Fibroblast of mammary gland (primary cell): ENCODE measurements at regions not wholly inside any gene's neighbourhood (a gene's known extent, or its start where the extent isn't known, plus 50 kb on each side); places are given as distances from the start of the nearest gene placed in this dataset.

Experiments
- DNase-seq: peaks from one replicate; pipeline ENCODE4 v3.0.0-alpha.2; 2010; ENCODE audit warnings: low read depth
- H3K4me3 ChIP-seq: 2 replicates; pipeline ENCODE4 v1.5.1; 2011; ENCODE audit warnings: low read depth, mild to moderate bottlenecking, low read length, moderate library complexity; ENCODE audit not compliant: control insufficient read depth
- TF ChIP-seq, protein P1 (sequence below): conservative IDR thresholded peaks from 2 replicates; pipeline ENCODE4 v1.5.1; 2011; ENCODE audit warnings: low read depth, low read length, inconsistent platforms; ENCODE audit not compliant: control insufficient read depth, insufficient read depth

DNA sequence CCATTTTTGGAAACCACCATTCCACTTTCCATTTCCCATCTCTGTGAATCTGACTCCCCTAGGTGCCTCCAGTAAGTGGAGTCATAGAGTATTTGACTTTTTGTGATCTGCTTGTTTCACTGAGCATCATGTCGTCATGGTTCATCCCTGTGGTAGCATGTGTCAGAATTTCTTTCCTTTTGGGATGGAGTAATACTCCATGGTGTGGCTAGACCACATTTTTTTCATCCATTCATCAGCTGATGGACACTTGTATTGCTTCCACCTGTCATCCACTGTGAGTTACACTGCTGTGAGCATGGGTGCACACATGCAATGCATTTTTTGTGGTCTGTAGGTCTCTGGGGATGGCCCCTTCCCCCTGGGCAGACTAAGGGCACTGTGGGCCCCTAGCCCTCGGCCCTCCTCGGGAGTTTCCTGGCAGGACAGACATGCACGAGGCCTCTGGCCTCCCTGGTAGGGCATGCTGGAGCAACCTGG, 115.9 kb downstream of the GADD45G start:
- TF ChIP-seq, protein P1, sequence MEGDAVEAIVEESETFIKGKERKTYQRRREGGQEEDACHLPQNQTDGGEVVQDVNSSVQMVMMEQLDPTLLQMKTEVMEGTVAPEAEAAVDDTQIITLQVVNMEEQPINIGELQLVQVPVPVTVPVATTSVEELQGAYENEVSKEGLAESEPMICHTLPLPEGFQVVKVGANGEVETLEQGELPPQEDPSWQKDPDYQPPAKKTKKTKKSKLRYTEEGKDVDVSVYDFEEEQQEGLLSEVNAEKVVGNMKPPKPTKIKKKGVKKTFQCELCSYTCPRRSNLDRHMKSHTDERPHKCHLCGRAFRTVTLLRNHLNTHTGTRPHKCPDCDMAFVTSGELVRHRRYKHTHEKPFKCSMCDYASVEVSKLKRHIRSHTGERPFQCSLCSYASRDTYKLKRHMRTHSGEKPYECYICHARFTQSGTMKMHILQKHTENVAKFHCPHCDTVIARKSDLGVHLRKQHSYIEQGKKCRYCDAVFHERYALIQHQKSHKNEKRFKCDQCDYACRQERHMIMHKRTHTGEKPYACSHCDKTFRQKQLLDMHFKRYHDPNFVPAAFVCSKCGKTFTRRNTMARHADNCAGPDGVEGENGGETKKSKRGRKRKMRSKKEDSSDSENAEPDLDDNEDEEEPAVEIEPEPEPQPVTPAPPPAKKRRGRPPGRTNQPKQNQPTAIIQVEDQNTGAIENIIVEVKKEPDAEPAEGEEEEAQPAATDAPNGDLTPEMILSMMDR, result no peak
- H3K4me3 ChIP-seq, result no peak overlapping the region
- DNase-seq, result no peak

DNA sequence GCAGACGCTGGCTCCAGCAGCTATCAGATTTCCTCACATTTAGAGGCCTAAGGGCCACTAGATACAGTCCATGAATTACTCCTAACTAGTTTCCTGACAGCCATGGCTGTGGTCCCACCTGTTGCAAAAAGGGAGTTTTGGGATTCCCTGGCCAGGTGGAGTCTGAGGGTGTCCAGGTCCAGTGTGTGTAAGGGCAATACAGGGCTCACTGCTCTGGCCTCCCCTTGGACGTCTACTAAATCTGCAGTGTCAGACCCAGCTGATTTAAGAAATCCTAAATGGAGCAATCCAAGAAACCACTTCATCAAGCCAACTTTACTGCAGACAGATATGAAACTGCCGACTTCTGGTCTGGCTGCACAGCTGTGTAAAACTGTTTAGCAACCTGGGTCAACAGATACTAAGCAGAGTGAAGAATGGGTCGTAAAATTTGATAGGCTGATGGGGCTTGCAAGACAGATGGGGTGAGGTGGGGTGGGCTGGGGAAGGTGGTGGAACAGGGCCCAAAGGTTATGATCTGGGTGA, 116.4 kb downstream of the GADD45G start:
- no peak overlapping the region for H3K4me3 ChIP-seq
- no peak for DNase-seq
- TF ChIP-seq, protein P1, result no peak

DNA sequence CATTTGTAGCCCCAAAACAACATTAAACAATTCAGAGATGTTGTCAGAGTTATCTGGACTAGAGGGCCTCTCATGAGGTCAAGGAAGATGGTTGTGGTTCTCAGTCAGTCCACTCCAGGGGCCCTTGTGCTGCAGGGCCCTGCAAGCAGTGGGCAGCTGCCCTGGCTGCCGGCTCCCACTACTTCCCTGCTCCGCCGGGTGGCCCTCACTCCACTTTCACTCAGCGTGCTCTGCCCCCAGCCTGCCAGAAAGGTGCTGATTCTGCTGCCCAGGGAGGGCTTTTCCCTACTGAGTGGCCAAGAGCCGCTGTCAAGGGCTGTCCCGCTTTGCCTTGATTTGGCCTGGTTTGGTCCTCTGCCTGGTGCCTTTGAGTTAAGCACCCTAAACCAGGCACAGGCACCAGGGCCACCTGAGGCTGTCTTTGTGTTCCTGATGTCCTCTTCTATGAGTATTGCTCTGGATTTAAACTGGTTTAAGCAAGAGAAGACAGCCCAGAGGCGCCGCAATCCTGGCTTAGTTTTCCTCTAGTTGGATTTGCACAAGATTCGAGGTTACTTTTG, 117.2 kb downstream of the GADD45G start:
- no peak for DNase-seq
- TF ChIP-seq, protein P1, result no peak

DNA sequence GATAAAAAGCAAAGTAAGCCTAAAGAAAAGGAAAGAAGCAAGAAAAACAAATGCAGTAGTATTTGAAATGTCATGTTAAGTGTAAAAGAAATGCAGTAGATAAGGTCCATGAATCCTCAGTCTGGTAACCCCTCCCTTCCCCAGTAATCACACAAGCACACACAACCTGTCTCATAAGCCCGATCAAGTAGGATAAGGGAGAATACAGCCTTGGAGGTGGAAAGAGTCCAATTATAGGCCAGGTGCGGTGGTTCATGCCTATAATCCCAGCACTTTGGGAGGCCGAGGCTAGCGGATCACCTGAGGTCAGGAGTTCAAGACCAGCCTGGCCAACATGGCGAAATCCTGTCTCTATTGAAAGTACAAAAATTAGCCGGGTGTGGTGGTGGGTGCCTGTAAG, 117.9 kb downstream of the GADD45G start:
- TF ChIP-seq, protein P1, result no peak
- no peak overlapping the region for H3K4me3 ChIP-seq
- DNase-seq, result no peak

More for the DNA sequence above, 117.2 kb downstream of the GADD45G start:
- H3K4me3 ChIP-seq, result no peak overlapping the region

DNA sequence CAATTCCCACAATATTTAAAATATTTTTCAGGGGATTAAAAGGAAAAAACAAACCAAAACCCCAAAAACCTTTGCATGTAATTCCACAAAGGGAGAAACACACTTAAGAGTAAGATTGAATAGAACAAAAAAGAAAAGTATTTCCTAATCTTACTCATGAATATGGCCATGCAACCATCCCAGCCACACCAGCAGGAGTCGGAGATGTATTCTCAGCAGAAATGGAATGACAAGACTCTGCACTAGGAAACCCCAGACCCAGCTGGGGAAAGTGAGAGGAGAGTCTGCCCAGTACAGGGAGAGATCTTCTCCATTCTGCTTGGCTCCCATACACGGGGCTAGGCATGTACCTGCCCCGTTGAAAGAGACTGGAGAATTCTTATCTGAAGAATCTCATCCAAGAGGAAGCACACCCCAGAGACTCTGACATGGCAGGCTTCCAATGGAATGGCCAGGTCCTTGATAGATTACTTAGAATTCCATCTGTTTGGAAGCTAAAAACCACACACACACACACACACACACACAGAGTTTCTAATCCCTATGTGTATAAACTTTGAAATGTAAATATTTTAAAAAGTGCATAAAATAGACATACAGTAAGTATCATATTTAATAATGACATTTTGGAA, 118.8 kb downstream of the GADD45G start:
- TF ChIP-seq, protein P1, result no peak
- DNase-seq, result no peak
- H3K4me3 ChIP-seq, result no peak overlapping the region

DNA sequence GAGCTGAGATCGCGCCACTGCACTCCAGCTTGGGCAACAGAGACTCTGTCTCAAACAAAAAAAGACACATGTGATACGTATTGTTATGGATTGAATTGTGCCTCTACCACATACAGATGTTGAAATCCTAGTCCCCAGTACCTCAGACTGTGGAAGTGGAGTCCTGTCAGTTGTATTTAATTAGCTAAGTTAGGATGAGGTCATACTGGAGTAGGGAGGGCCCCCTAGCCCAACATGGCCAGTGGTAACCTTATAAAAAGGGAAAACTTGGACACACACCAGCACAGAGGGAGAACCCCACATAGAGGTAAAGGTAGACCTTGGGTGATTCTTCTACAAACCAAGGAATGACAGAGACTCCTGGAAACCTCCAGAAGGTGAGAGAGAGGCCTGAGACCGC, 119.8 kb downstream of the GADD45G start:
- no peak overlapping the region for H3K4me3 ChIP-seq
- no peak for DNase-seq
- TF ChIP-seq, protein P1, result no peak

DNA sequence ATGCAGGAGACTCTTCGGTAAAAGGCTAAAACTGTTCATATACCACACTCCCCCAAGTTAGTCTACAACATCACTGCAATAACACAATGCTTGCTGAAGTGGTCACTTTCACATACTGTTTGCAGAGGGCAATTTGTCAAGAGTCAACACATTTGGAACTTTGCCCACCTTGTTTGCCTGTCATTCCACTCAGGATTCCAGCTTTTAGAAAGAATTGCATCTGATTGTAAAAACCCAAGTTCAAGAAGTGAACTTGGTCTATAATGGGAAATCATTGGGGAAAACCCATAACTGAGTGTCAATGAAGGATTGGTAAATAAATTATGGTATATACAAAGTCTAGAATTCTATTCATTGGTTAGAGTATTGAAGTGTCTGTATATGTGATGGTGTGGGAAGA, 120.5 kb downstream of the GADD45G start:
- TF ChIP-seq, protein P1, result no peak
- no peak for DNase-seq
- no peak overlapping the region for H3K4me3 ChIP-seq
